Esophagus squamous epithelium (tissue), 4 donors: ENCODE measurements at regions not wholly inside any gene's neighbourhood (a gene's known extent, or its start where the extent isn't known, plus 50 kb on each side); places are given as distances from the start of the nearest gene placed in this dataset.

Experiments
- CTCF ChIP-seq, 6 experiments: fragments of 450-650 bp in 4 of 6; fragments of 200-600 bp in 2 of 6; sonication (generic) in 2 of 6; IDR thresholded peaks; one replicate each; pipeline ENCODE4 v1.5.1; 2016 to 2019; ENCODE audit warnings: antibody characterized with exemption in 6 of 6, mild to moderate bottlenecking in 4 of 6, moderate library complexity in 4 of 6
- POLR2A ChIP-seq, 4 donors: fragments of 450-650 bp; IDR thresholded peaks; one replicate each; pipeline ENCODE4 v1.6.1; 2017; ENCODE audit warnings: antibody characterized with exemption in 4 of 4, mild to moderate bottlenecking in 4 of 4, moderate library complexity in 3 of 4

- no peak for TF ChIP-seq CTCF (IDR thresholded peaks at IDR 0.05)
- no peak for TF ChIP-seq POLR2A (IDR thresholded peaks at IDR 0.05)
Observed at GRCh38 chr5:162858770-162859169, 578.6 kb upstream of the CCNG1 start.
